ENCODE measurements at regions not wholly inside any gene's neighbourhood (a gene's known extent, or its start where the extent isn't known, plus 50 kb on each side); places are given as distances from the start of the nearest gene placed in this dataset.
A peak's percentile ranks its signal among the peaks of the same experiment; 100 is the strongest.

DNA sequence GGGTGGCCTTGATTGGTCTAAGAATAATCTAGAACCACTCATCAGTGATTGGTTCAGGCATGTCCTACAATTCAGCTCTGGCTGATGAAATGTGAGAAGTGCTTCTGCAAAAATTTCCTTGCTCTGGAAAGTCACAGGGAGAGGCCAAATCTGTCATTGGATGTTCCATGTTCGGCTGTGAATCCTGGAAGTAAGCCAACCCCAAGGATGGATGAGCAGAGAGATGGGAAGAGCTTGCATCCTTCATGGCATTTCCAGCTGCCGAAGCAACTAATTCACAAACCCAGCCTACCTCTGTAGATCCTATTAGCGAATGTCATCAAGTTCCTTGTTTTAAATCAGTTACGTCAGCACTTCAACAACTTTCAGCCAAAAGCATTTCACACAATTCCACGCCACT, 187.2 kb upstream of the SOX4 start:
- Mint-ChIP-seq H3K4me3 (ENCODE audit: unreplicated experiment) (no peak overlapping the region), H3K9me3 (ENCODE audit: unreplicated experiment) (no peaks in the 10 kb centered on the region), H3K4me1 (ENCODE audit: low read depth, unreplicated experiment) (no peaks in the 10 kb centered on the region), H3K27me3 (ENCODE audit: unreplicated experiment) (no peaks in the 10 kb centered on the region), H3K27ac (ENCODE audit: unreplicated experiment) (no peak overlapping the region), H3K36me3 (ENCODE audit: unreplicated experiment) (no peaks in the 10 kb centered on the region)
- no peak for DNase-seq
- TF ChIP-seq, protein P1, sequence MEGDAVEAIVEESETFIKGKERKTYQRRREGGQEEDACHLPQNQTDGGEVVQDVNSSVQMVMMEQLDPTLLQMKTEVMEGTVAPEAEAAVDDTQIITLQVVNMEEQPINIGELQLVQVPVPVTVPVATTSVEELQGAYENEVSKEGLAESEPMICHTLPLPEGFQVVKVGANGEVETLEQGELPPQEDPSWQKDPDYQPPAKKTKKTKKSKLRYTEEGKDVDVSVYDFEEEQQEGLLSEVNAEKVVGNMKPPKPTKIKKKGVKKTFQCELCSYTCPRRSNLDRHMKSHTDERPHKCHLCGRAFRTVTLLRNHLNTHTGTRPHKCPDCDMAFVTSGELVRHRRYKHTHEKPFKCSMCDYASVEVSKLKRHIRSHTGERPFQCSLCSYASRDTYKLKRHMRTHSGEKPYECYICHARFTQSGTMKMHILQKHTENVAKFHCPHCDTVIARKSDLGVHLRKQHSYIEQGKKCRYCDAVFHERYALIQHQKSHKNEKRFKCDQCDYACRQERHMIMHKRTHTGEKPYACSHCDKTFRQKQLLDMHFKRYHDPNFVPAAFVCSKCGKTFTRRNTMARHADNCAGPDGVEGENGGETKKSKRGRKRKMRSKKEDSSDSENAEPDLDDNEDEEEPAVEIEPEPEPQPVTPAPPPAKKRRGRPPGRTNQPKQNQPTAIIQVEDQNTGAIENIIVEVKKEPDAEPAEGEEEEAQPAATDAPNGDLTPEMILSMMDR (IDR thresholded peaks at IDR 0.05; ENCODE audit: partially characterized antibody, unreplicated experiment), result no peak

GRCh38 chr6:21409231-21409630, 184.3 kb upstream of the SOX4 start:
- Mint-ChIP-seq H3K4me1 (ENCODE audit: low read depth, unreplicated experiment) (peaks cover 9% of the 10 kb centered on the region), H3K4me3 (ENCODE audit: unreplicated experiment) (no peak overlapping the region), H3K36me3 (ENCODE audit: unreplicated experiment) (no peaks in the 10 kb centered on the region), H3K27ac (ENCODE audit: unreplicated experiment) (no peak overlapping the region), H3K27me3 (ENCODE audit: unreplicated experiment) (peaks cover 3% of the 10 kb centered on the region), H3K9me3 (ENCODE audit: unreplicated experiment) (no peaks in the 10 kb centered on the region)
- TF ChIP-seq, protein P1 (IDR thresholded peaks at IDR 0.05; ENCODE audit: partially characterized antibody, unreplicated experiment), result no peak
- DNase-seq, result no peak

DNA sequence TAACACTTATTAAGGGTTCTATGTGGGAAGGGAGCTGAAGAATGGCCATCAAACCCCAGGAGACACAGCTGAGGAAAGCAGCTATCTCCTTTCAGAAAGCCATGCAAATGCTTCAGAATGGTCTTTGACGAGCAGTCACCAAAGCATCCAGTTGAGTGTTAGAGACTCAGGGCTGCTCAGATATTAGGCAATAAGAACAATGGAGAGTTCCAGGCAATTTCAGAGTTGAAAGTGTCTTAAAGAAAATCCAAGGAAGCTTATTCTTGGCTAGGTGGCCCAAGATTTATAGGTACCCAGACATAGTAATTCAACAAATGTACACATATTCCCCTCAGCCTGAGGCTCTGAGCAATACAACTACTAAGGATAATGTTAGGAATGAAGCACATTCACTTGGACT, 180.1 kb upstream of the SOX4 start:
- Mint-ChIP-seq H3K27me3 (ENCODE audit: unreplicated experiment) (peaks cover 3% of the 10 kb centered on the region), H3K9me3 (ENCODE audit: unreplicated experiment) (no peaks in the 10 kb centered on the region), H3K36me3 (ENCODE audit: unreplicated experiment) (no peaks in the 10 kb centered on the region), H3K4me3 (ENCODE audit: unreplicated experiment) (no peak overlapping the region), H3K4me1 (ENCODE audit: low read depth, unreplicated experiment) (peaks cover 13% of the 10 kb centered on the region), H3K27ac (ENCODE audit: unreplicated experiment) (no peak overlapping the region)
- DNase-seq, result no peak
- TF ChIP-seq, protein P1 (IDR thresholded peaks at IDR 0.05; ENCODE audit: partially characterized antibody, unreplicated experiment), result no peak

GRCh38 chr6:21414065-21414464, 179.5 kb upstream of the SOX4 start:
- Mint-ChIP-seq H3K4me1 (ENCODE audit: low read depth, unreplicated experiment) (peaks cover 13% of the 10 kb centered on the region), H3K27ac (ENCODE audit: unreplicated experiment) (no peak overlapping the region), H3K36me3 (ENCODE audit: unreplicated experiment) (no peaks in the 10 kb centered on the region), H3K9me3 (ENCODE audit: unreplicated experiment) (no peaks in the 10 kb centered on the region), H3K4me3 (ENCODE audit: unreplicated experiment) (peak overlapping the region; percentile 31), H3K27me3 (ENCODE audit: unreplicated experiment) (peaks cover 3% of the 10 kb centered on the region)
- TF ChIP-seq, protein P1 (IDR thresholded peaks at IDR 0.05; ENCODE audit: partially characterized antibody, unreplicated experiment), result no peak
- no peak for DNase-seq

GRCh38 chr6:21420146-21420878, 173.2 kb upstream of the SOX4 start:
- Mint-ChIP-seq H3K36me3 (ENCODE audit: unreplicated experiment) (peaks cover 5% of the 10 kb centered on the region), H3K27me3 (ENCODE audit: unreplicated experiment) (no peaks in the 10 kb centered on the region), H3K9me3 (ENCODE audit: unreplicated experiment) (no peaks in the 10 kb centered on the region), H3K4me1 (ENCODE audit: low read depth, unreplicated experiment) (peaks cover 6% of the 10 kb centered on the region), H3K4me3 (ENCODE audit: unreplicated experiment) (no peak overlapping the region), H3K27ac (ENCODE audit: unreplicated experiment) (no peak overlapping the region)
- TF ChIP-seq, protein P1 (IDR thresholded peaks at IDR 0.05; ENCODE audit: partially characterized antibody, unreplicated experiment), result no peak
- DNase-seq, result no peak
